ENCODE measurements at regions not wholly inside any gene's neighbourhood (a gene's known extent, or its start where the extent isn't known, plus 50 kb on each side); places are given as distances from the start of the nearest gene placed in this dataset.

- TF ChIP-seq REST (IDR thresholded peaks at IDR 0.05; ENCODE audit: unreplicated experiment) (no peak), ZNF114 (CRISPR knock-in tag; IDR thresholded peaks at IDR 0.05) (no peak), NANOG (IDR thresholded peaks at IDR 0.05; ENCODE audit: borderline replicate concordance) (no peak)
Measured at GRCh38 chr3:181134873-181135272, 145.3 kb upstream of the DNAJC19 start (continued).

DNA sequence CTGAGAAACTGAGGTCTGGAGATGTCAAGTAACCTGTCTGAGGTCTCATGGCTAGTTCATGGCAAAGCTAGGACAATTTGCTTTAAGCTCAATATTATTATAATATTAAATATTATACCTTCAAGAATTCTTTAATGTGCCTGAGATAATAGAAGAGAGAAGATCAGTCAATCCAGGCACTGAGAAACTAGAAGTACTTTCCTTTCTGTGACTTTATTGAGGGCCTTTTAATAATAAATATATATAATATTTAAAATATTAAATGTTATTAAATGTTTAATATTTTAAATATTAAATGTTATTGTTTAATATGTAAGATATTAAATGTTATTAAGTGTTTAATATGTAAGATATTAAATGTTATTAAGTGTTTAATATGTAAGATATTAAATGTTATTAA is 144.3 kb upstream of the DNAJC19 start:
- H3K36me3 Mint-ChIP-seq (ENCODE audit: low read depth): no peaks in the 10 kb centered on the region
- H3K27ac ChIP-seq (ENCODE audit: low read depth): no peak overlapping the region
- no peak overlapping the region for H3K4me2 ChIP-seq
- H4K20me1 ChIP-seq (replicated peaks; ENCODE audit: insufficient read depth): no peaks in the 10 kb centered on the region
- 0 out of 2 replicates have a peak, but pooled peaks cover 5% of the 10 kb centered on the region for H3K4me1 ChIP-seq (ENCODE audit: insufficient read depth)
- H3K9me3 Mint-ChIP-seq: no peaks in the 10 kb centered on the region; the same call in 2 of the 3 replicates
- DNase-seq (ENCODE audit: low spot score): no peak
- ATAC-seq: no peak
- peaks cover 9% of the 10 kb centered on the region; the same call in 1 of the 2 replicates for H3K9me2 ChIP-seq (ENCODE audit: insufficient read depth)
- H2AFZ ChIP-seq: no peak overlapping the region
- peaks cover 1% of the 10 kb centered on the region for H3K27me3 Mint-ChIP-seq (ENCODE audit: insufficient read depth, low read depth, poor library complexity)
- H3K27ac Mint-ChIP-seq: no peak overlapping the region
- no peaks in the 10 kb centered on the region for H3K36me3 ChIP-seq (ENCODE audit: insufficient read depth)
- H3F3A ChIP-seq (replicated peaks; ENCODE audit: low read depth): no peaks in the 10 kb centered on the region
- peaks cover 1% of the 10 kb centered on the region; the same call in 2 of the 3 replicates for H3K4me1 Mint-ChIP-seq
- no peak overlapping the region for H3K4me3 Mint-ChIP-seq
- H3K4me3 ChIP-seq: no peak overlapping the region
- H3K79me2 ChIP-seq (replicated peaks; ENCODE audit: insufficient read depth): no peaks in the 10 kb centered on the region
- H3K27me3 ChIP-seq (ENCODE audit: insufficient read depth): no peaks in the 10 kb centered on the region
- TF ChIP-seq ZNF331 (CRISPR knock-in tag; IDR thresholded peaks at IDR 0.05; ENCODE audit: low read depth): no peak
- TF ChIP-seq POLR2AphosphoS5 (IDR thresholded peaks at IDR 0.05; ENCODE audit: low read depth): no peak
- TF ChIP-seq CTCF (conservative IDR thresholded peaks at IDR 0.05; ENCODE audit: low read depth in 2 of 2): no peak
- TF ChIP-seq CREB1 (CRISPR knock-in tag; IDR thresholded peaks at IDR 0.05; ENCODE audit: low read depth): no peak
- TF ChIP-seq, protein P1, sequence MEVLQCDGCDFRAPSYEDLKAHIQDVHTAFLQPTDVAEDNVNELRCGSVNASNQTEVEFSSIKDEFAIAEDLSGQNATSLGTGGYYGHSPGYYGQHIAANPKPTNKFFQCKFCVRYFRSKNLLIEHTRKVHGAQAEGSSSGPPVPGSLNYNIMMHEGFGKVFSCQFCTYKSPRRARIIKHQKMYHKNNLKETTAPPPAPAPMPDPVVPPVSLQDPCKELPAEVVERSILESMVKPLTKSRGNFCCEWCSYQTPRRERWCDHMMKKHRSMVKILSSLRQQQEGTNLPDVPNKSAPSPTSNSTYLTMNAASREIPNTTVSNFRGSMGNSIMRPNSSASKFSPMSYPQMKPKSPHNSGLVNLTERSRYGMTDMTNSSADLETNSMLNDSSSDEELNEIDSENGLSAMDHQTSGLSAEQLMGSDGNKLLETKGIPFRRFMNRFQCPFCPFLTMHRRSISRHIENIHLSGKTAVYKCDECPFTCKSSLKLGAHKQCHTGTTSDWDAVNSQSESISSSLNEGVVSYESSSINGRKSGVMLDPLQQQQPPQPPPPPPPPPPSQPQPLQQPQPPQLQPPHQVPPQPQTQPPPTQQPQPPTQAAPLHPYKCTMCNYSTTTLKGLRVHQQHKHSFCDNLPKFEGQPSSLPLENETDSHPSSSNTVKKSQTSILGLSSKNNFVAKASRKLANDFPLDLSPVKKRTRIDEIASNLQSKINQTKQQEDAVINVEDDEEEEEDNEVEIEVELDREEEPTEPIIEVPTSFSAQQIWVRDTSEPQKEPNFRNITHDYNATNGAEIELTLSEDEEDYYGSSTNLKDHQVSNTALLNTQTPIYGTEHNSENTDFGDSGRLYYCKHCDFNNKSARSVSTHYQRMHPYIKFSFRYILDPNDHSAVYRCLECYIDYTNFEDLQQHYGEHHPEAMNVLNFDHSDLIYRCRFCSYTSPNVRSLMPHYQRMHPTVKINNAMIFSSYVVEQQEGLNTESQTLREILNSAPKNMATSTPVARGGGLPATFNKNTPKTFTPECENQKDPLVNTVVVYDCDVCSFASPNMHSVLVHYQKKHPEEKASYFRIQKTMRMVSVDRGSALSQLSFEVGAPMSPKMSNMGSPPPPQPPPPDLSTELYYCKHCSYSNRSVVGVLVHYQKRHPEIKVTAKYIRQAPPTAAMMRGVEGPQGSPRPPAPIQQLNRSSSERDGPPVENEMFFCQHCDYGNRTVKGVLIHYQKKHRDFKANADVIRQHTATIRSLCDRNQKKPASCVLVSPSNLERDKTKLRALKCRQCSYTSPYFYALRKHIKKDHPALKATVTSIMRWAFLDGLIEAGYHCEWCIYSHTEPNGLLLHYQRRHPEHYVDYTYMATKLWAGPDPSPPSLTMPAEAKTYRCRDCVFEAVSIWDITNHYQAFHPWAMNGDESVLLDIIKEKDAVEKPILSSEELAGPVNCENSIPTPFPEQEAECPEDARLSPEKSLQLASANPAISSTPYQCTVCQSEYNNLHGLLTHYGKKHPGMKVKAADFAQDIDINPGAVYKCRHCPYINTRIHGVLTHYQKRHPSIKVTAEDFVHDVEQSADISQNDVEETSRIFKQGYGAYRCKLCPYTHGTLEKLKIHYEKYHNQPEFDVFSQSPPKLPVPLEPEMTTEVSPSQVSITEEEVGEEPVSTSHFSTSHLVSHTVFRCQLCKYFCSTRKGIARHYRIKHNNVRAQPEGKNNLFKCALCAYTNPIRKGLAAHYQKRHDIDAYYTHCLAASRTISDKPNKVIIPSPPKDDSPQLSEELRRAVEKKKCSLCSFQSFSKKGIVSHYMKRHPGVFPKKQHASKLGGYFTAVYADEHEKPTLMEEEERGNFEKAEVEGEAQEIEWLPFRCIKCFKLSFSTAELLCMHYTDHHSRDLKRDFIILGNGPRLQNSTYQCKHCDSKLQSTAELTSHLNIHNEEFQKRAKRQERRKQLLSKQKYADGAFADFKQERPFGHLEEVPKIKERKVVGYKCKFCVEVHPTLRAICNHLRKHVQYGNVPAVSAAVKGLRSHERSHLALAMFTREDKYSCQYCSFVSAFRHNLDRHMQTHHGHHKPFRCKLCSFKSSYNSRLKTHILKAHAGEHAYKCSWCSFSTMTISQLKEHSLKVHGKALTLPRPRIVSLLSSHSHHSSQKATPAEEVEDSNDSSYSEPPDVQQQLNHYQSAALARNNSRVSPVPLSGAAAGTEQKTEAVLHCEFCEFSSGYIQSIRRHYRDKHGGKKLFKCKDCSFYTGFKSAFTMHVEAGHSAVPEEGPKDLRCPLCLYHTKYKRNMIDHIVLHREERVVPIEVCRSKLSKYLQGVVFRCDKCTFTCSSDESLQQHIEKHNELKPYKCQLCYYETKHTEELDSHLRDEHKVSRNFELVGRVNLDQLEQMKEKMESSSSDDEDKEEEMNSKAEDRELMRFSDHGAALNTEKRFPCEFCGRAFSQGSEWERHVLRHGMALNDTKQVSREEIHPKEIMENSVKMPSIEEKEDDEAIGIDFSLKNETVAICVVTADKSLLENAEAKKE (CRISPR knock-in tag; IDR thresholded peaks at IDR 0.05): no peak
- TF ChIP-seq EZH2phosphoT487 (IDR thresholded peaks at IDR 0.05; ENCODE audit: unreplicated experiment): no peak
- no peak for TF ChIP-seq STAT1 (IDR thresholded peaks at IDR 0.05; ENCODE audit: unreplicated experiment)
- TF ChIP-seq ETS1 (IDR thresholded peaks at IDR 0.05): no peak
- no peak for TF ChIP-seq JUNB (IDR thresholded peaks at IDR 0.05; ENCODE audit: unreplicated experiment)

All from GM23338 (cell line).